Fibroblast of gingiva (primary cell): ENCODE measurements at regions not wholly inside any gene's neighbourhood (a gene's known extent, or its start where the extent isn't known, plus 50 kb on each side); places are given as distances from the start of the nearest gene placed in this dataset.

ENCODE experiments used
- DNase-seq: peaks from one replicate; pipeline ENCODE4 v3.0.0-alpha.2; 2011; ENCODE audit warnings: low read depth

- DNase-seq, result no peak
Measured at GRCh38 chr10:83937161-83937560, 202.1 kb upstream of the GHITM start.

- DNase-seq, result no peak
Measured at GRCh38 chr10:83937826-83938225, 201.5 kb upstream of the GHITM start.

GRCh38 chr10:83941189-83941588 lies 198.1 kb upstream of the GHITM start:
- no peak for DNase-seq

GRCh38 chr10:83942410-83942809 lies 196.9 kb upstream of the GHITM start:
- no peak for DNase-seq

GRCh38 chr10:83943049-83943448 lies 196.3 kb upstream of the GHITM start:
- DNase-seq, result no peak

- no peak for DNase-seq
Measured at GRCh38 chr10:83943920-83944319, 195.4 kb upstream of the GHITM start.

GRCh38 chr10:83945982-83946718 lies 193.2 kb upstream of the GHITM start:
- no peak for DNase-seq

- no peak for DNase-seq
Measured at GRCh38 chr10:83952314-83952713, 187.0 kb upstream of the GHITM start.

- no peak for DNase-seq
Measured at GRCh38 chr10:83953589-83953988, 185.7 kb upstream of the GHITM start.

GRCh38 chr10:83954193-83954799 lies 185.0 kb upstream of the GHITM start:
- no peak for DNase-seq

- no peak for DNase-seq
Measured at GRCh38 chr10:83955406-83955805, 183.9 kb upstream of the GHITM start.

- DNase-seq, result no peak
Measured at GRCh38 chr10:83957168-83957947, 182.0 kb upstream of the GHITM start.

GRCh38 chr10:83959328-83959727 lies 180.0 kb upstream of the GHITM start:
- no peak for DNase-seq

- DNase-seq, result no peak
Measured at GRCh38 chr10:83960125-83960524, 179.2 kb upstream of the GHITM start.

- no peak for DNase-seq
Measured at GRCh38 chr10:83961620-83962019, 177.7 kb upstream of the GHITM start.

- DNase-seq, result no peak
Measured at GRCh38 chr10:83963446-83963845, 175.9 kb upstream of the GHITM start.

GRCh38 chr10:83965473-83965872 lies 173.8 kb upstream of the GHITM start:
- DNase-seq, result no peak

GRCh38 chr10:83968052-83968451 lies 171.3 kb upstream of the GHITM start:
- no peak for DNase-seq

GRCh38 chr10:83978681-83979383 lies 160.5 kb upstream of the GHITM start:
- DNase-seq, result no peak

- no peak for DNase-seq
Measured at GRCh38 chr10:83982812-83983211, 156.5 kb upstream of the GHITM start.

GRCh38 chr10:83983578-83984255 lies 155.6 kb upstream of the GHITM start:
- DNase-seq, result no peak

- no peak for DNase-seq
Measured at GRCh38 chr10:83984256-83984640, 155.1 kb upstream of the GHITM start.
